ENCODE measurements at regions not wholly inside any gene's neighbourhood (a gene's known extent, or its start where the extent isn't known, plus 50 kb on each side); places are given as distances from the start of the nearest gene placed in this dataset.

GRCh38 chr2:195105581-195105980 is 551.4 kb upstream of the SLC39A10 start:
- Histone ChIP-seq H3K9ac (ENCODE audit: insufficient read depth, low read depth, low read length) (no peak overlapping the region), H3K36me3 (replicated peaks in 1 of 2; ENCODE audit: control insufficient read depth in 1 of 2, insufficient read depth in 2 of 2, low read length in 2 of 2) (no peaks in the 10 kb centered on the region), H3K4me1 (ENCODE audit: insufficient read depth, low read length) (no peaks in the 10 kb centered on the region), H3K4me3 (replicated peaks in 1 of 3; ENCODE audit: insufficient read depth in 1 of 3, low read depth in 2 of 3, low read length in 3 of 3) (no peak overlapping the region), H2AFZ (ENCODE audit: low read length) (no peak overlapping the region), H3K27me3 (ENCODE audit: control insufficient read depth in 1 of 2, insufficient read depth in 2 of 2, low read length in 2 of 2) (no peaks in the 10 kb centered on the region), H3K4me2 (ENCODE audit: low read depth, low read length) (no peak overlapping the region), H3K79me2 (ENCODE audit: insufficient read depth, low read length) (no peaks in the 10 kb centered on the region), H4K20me1 (ENCODE audit: insufficient read depth, low read length) (no peaks in the 10 kb centered on the region), H3K9me3 (ENCODE audit: low read length) (peaks cover 48% of the 10 kb centered on the region), H3K27ac (ENCODE audit: extremely low read length, insufficient read depth, low read length) (no peak overlapping the region)
- FAIRE-seq, result no peak
- POLR2A ChIA-PET, result no interaction called here
- DNase-seq (ENCODE audit: low spot score), result no peak
- ATAC-seq, result no peak
- WGBS (ENCODE audit: low lambda C conversion rate), result 0% methylated on average over 1 of the region's 1 CpG
- no peak for TF ChIP-seq SIX1 (CRISPR knock-in tag; IDR thresholded peaks at IDR 0.05; ENCODE audit: borderline replicate concordance)
- TF ChIP-seq GMEB2 (CRISPR knock-in tag; IDR thresholded peaks at IDR 0.05; ENCODE audit: low read depth), result no peak
- no peak for TF ChIP-seq HMG20B (CRISPR knock-in tag; conservative IDR thresholded peaks at IDR 0.05)
- TF ChIP-seq JUNB (CRISPR knock-in tag; IDR thresholded peaks at IDR 0.05; ENCODE audit: borderline replicate concordance), result no peak
- no peak for TF ChIP-seq TAF15 (IDR thresholded peaks at IDR 0.05; ENCODE audit: low read depth, low read length, poor library complexity, severe bottlenecking)
- no peak for TF ChIP-seq CEBPB (IDR thresholded peaks at IDR 0.05; ENCODE audit: borderline replicate concordance, low read depth, low read length)
- no peak for TF ChIP-seq HMGA1 (CRISPR knock-in tag; conservative IDR thresholded peaks at IDR 0.05)
- no peak for TF ChIP-seq DNMT1 (CRISPR knock-in tag; IDR thresholded peaks at IDR 0.05)
- no peak for TF ChIP-seq ZNF724P (CRISPR knock-in tag; IDR thresholded peaks at IDR 0.05; ENCODE audit: borderline replicate concordance)
- intact Hi-C loops (cut with micrococcal nuclease; ENCODE audit: unreplicated experiment), result no loop called here
- no TSS peak for BruUV-seq (replicated peaks)
- in situ Hi-C loops (cut with HindIII; ENCODE audit: extremely low pct_ligation_motif_present, low pct_unique_long_range_greater_than_20kb), result no loop called here
- CTCF ChIA-PET (ENCODE audit: low intra/inter-chr PET ratio, low total read pairs), result no interaction called here

- WGBS (ENCODE audit: low lambda C conversion rate), result 0% methylated on average over 2 of the region's 2 CpGs
- intact Hi-C loops (cut with micrococcal nuclease; ENCODE audit: unreplicated experiment), result no loop called here
- no peak overlapping the region for H3K4me2 ChIP-seq (ENCODE audit: low read depth, low read length)
- no peaks in the 10 kb centered on the region for H3K36me3 ChIP-seq (replicated peaks in 1 of 2; ENCODE audit: control insufficient read depth in 1 of 2, insufficient read depth in 2 of 2, low read length in 2 of 2)
- no peaks in the 10 kb centered on the region for H4K20me1 ChIP-seq (ENCODE audit: insufficient read depth, low read length)
- no peak overlapping the region for H2AFZ ChIP-seq (ENCODE audit: low read length)
- peaks cover 9% of the 10 kb centered on the region for H3K9me3 ChIP-seq (ENCODE audit: low read length)
- ChIA-PET CTCF (ENCODE audit: low intra/inter-chr PET ratio, low total read pairs) (no interaction called here), POLR2A (no interaction called here)
- in situ Hi-C loops (cut with HindIII; ENCODE audit: extremely low pct_ligation_motif_present, low pct_unique_long_range_greater_than_20kb), result no loop called here
- ATAC-seq (no peak), FAIRE-seq (no peak), DNase-seq (ENCODE audit: low spot score) (no peak)
- no peak for TF ChIP-seq ZNF33A (CRISPR knock-in tag; IDR thresholded peaks at IDR 0.05; ENCODE audit: borderline replicate concordance)
- no peaks in the 10 kb centered on the region for H3K27me3 ChIP-seq (ENCODE audit: control insufficient read depth in 1 of 2, insufficient read depth in 2 of 2, low read length in 2 of 2)
- H3K4me3 ChIP-seq (replicated peaks in 1 of 3; ENCODE audit: insufficient read depth in 1 of 3, low read depth in 2 of 3, low read length in 3 of 3), result no peak overlapping the region
- no TSS peak for BruUV-seq (replicated peaks)
- no peaks in the 10 kb centered on the region for H3K79me2 ChIP-seq (ENCODE audit: insufficient read depth, low read length)
- no peak overlapping the region for H3K27ac ChIP-seq (ENCODE audit: extremely low read length, insufficient read depth, low read length)
- H3K9ac ChIP-seq (ENCODE audit: insufficient read depth, low read depth, low read length), result no peak overlapping the region
- no peaks in the 10 kb centered on the region for H3K4me1 ChIP-seq (ENCODE audit: insufficient read depth, low read length)
These were observed 562.7 kb upstream of the SLC39A10 start for GRCh38 chr2:195094330-195094729.
